Kidney glomerular epithelial cell (primary cell): ENCODE measurements at regions not wholly inside any gene's neighbourhood (a gene's known extent, or its start where the extent isn't known, plus 50 kb on each side); places are given as distances from the start of the nearest gene placed in this dataset.

Source experiments
- DNase-seq: peaks from one replicate; lab custom pipeline; 2025; lab: John Stamatoyannopoulos, UW

DNA sequence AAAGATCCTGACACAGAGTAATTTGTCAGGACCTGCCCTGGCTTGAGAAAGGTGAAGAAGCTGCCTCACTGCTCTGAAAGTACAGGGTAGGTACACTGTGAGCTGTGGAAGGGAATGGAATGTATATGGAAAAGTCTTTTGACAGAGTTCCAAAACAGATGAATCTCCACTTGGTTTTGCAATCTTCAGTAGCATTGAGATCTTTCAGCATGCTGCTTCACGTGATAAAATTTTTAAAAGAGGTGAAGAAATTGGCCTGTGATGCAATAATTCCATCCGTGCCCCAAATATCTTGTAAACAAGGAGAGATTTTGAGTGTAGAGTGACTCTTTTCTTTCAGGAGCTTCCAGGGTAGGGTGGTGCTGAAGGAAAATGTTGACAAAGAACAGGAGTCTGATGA, 123.1 kb downstream of the OSR1 start:
- DNase-seq = no peak

DNA sequence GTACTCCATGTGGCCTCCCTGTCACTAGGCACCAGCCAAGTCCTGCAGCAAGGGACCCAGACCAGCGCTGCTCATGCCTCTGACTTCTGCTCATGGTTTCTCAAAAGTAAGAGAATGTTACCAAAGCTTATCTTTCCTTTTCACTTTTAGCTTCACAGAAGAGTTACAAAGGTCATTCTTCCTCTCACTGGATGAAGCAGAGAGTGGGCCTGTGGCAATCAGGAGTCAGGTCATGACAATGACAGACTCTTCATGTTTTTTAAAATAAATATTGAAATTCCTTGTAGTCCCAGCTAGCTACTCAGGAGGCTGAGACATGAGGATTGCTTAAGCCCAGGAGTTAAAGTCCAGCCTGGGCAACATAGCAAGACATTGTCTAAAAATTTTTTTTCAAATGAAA, 126.1 kb downstream of the OSR1 start:
- DNase-seq = no peak

DNA sequence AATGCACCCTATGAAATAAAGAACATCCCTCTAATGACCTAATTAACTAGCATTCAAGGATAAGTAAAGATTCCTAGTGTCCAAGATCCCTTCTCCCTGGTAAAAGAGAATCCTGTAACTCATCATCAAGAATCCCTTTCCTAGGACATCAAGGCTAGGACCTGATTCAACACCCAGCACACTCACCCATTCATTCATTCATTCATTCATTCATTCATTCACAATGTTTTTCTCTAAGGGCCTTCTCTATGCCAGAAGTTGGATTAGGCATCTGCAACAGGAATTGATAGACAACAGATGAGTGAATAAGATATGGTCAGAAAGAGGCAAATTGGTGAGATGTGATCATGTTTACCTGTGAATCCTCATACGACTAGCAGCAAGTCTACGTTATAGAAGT, 126.8 kb downstream of the OSR1 start:
- no peak for DNase-seq

DNA sequence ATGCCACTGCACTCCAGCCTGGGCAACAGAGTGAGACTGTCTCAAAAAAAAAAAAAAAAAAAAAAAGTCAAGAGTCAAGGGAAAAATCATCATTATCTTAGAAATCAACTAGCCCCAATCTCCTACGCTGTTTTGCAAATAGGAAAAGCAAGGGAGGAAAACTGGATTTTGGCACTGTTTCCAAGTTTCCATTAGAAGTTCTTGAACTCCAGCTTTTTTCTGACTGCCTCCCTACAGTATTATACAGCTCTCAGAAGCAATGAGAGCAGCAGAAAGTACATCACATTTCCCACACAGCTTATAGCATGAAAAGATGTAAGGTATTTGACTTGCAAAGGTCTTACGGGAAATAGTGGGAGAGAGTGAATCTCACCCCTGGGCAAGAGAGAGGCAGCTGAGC, 127.8 kb downstream of the OSR1 start:
- DNase-seq = no peak

- no peak for DNase-seq
Observed at GRCh38 chr2:19228715-19229114, 129.7 kb downstream of the OSR1 start.

GRCh38 chr2:19228181-19228593, 130.2 kb downstream of the OSR1 start:
- no peak for DNase-seq

DNA sequence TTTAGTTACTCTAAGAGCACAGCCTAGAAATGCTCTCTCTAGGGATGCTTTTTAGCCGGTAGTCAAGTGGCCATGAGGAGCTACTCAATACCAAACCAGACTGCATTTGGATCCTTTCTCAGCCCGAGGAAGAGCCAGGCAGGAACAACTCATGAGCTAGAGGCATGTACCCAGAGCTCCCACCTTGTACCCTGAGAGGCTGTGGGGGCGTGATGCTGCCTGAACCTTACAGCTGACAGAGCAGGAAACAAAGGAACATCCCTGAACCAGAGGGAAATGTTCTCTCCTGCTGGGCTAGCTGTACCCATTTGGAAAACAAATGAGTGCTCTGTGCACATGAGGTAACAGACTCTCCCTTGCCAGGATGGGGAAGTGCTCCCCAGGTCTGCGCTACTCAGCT, 131.6 kb downstream of the OSR1 start:
- DNase-seq = no peak

DNA sequence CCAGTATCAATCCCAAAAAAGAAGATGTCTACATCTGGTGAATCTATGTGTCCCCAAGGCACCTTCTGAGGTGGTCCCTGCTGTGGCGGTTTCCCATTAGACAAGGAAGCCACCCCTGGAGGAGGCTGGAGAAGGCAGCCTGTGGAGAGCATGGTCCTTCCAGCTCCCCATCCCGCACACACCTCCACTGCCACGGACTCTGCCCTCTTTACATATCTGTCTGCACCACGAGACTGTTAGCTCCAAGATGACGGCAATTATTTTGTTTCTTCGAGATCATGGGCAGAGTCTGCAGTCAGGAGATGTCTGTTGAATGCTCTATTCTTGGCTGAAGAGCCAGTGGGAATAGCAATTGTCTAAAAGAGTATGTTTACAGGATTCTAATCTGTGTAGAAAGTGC, 132.0 kb downstream of the OSR1 start:
- DNase-seq = no peak

DNA sequence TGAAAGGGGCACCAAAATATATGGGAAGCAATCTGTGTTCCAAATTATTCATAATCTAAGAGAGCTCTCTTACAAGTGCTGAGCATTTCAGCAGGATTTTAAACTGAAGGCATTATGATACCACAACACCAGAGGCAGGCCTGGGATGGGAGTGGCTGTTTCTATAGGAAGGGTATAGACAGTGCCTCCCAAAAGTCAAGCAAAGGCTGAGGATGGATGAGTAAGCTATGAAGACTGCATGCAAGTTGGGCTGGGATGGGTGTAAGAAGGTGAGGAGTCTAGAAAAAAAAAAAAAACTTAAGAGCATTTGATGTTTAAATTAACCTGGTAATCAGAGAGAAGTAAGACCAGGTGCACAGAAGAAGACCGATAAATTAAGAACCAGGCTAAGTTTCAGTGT, 132.5 kb downstream of the OSR1 start:
- no peak for DNase-seq

GRCh38 chr2:19225126-19225525, 133.3 kb downstream of the OSR1 start:
- DNase-seq = no peak

DNA sequence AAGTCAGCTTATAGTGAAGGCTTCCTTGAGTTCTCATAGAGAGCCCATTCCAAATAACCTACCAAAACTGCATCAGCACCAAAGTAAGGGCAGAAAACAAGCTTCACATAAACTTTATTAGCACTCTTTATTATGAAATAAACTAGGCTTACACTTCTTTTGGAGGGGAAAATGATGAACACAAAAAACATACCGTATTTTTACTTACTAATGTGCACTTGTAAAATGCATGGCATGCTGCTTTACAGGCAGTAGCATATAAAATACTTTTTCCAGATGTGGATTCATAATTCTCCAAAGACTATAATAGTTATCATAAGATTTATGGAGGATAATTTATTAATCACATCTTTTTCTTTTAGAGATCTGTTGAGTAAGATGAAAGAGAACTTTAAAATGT, 133.9 kb downstream of the OSR1 start:
- DNase-seq = no peak

GRCh38 chr2:19224011-19224410, 134.4 kb downstream of the OSR1 start:
- DNase-seq = no peak

DNA sequence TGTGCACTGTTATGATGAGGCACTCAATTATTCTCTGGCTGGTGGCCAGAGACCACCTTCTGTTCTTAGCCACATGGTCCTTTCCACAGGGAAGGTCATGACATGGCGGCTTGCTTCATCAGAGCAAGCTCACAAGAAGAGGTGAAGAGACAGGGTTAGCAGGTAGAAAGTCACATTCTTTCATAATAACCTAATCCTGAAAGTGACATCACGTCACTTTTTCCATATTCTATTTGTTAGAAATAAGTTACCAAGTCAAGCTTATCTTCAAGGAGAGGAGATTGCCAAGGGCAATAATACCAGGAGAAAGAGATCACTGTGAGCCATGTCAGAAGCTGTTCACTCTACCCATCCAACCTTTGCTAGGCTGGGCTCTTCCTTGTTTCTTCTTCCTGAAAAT, 139.4 kb downstream of the OSR1 start:
- peak; percentile 17 for DNase-seq

DNA sequence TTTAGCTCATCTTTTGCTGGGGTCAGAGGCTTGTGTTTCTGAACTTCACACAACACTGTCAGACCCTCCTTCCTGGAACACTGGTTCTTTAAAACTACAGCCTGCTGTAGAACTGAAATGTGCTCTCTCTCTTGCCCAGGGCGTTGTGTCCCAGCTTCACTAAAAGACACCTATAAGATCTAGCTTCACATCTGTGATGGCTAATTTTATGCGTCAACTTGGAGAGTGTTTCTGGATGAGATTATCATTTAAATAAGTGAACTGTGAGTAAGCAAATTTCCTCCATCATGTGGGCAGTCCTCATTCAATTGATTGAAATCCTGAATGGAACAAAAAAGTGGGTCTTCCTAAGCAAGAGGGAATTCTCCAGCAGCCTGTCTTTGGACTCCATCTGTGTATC, 140.3 kb downstream of the OSR1 start:
- DNase-seq = no peak

DNA sequence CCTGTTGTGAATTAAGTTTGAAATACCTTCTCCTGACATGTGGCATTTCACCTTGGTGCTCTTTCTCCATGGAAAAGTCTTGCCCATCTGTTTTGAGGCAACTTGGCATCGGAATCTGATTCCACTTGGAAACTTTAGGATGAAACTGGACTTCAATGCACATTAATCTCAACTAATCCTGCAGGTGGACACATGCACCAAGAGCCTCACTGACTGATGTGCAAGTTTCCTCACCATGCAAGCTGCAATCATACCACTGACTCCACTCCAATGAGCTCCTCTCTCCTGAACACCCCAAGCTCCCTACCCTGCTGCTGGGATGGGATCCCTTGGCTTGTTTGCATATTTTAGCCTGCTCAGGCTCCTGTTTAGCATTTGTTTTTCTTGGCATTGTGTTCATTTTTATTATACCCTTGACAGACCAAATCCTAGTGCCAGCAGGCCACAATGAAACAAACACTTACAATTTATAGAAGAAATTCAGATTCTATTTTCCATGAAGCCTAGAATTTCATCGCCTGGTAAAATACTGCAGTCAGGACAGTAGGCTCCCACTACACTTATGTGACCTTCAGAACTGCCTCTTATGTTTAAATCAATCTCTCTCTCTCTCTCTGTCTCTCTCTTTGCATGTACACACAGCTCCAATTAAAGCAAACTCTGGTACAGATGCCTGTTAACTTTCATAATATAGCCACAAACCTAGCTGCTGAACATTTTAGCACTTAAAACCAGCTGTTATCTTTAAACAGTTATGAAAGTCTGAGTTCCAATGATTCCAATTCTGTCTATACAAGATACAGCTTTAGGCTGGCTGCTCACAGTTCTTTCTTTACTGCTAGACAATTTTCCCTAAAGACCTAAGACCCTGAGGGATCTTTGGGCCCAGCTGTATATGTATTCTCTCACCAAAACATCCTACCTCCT, 141.5 kb downstream of the OSR1 start:
- DNase-seq = no peak

DNA sequence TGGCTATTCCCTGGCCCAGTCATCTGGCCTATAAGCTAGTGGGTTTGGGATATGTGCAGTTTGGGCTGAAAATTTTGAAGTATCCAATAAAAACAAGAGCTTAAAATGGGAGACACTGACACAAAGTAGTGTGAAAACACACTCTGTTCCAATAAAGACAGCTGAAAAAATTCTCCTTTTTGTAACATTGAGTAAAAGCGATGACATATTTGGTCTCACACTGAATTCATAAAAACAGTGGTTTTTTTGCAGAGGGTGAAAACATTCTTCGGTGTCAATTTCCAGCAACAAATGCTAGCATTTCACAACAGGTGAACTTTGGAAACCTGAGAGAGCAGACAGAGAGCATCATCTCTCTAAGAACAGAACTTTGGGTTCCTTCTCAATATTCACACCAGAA, 142.2 kb downstream of the OSR1 start:
- no peak for DNase-seq

DNA sequence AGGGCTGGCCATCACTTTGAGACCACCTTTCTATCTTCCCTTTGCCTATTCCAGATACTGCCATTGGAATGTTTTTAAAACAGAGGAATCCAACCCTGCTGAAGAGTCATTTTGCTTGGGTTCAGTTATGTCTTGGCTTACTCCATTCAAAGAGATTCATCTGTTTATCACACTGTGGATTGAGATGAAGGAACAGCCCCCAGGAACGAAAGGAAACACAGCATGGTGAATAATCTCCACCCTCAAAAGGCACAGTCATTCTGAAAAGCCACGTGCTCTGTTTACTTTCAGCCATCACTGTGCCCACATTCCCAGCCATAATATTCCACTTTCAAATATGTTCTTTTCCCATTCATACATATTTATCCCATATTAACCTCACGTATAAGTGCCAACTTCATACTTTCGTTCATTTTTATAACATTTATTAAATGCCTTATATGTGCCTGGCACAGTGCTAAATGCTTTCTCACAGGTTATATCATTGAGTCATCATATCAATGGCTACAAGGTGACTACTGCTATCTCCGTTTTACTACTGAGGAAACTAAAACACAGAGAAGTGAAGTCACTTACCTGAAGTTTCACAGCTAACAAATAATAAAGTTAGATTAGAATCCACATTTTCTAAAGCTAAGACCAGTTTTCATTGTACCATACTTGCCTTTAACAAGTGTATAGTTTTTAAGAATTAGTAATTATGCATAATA, 143.6 kb downstream of the OSR1 start:
- no peak for DNase-seq

- DNase-seq = no peak
Observed at GRCh38 chr2:19209575-19210341, 148.7 kb downstream of the OSR1 start.

DNA sequence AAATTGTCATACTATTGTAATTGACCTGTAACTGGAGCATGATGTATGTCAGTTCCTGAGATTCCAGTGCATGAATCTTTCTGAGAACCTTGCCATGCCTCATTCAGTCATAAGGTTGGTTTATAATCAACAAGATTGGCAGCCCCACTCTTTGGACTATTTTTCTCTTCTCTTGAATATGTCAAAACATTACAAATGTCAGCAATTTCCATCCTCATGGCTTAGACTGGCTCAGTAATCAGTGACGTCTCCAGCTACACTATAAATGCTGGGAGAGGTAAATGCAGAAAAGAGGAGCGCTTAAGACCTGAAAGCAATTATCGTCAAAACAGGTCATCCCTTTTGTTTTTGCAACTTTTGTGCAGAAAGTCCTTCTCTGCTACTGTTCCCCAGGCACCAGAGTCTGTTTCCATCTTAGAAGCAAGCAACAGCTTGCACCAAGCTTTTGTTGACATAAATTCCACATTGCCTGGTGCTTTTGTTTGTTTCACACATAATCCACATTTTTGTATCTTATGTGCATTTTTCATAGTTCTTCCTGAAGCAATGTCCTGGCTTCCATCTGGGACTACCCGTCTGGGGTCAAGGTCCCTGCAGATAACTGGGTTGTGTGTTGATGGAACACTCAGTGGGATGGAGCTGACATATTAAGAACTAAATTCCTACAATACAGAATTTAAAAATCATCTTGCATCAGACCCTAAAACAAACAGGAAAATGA, 149.8 kb downstream of the OSR1 start:
- no peak for DNase-seq

DNA sequence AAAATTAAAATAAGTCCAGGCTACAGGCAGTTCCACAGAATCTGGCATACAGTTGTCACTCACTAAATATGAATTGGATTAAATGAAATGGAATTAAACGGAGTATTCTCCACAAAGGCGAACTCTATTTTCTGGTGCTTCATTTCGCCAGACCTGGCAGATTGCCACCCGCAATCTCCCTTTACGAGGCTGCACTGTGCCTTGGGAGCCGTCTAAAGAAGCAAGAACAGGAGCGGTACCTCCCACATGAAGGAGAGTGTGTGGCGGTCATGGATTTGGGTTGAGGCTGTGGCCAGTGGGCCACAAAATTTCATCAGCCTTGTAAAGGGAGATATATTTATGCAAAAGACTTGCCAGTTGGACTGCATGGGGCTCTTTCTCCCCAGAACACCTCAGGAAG, 151.0 kb downstream of the OSR1 start:
- no peak for DNase-seq

GRCh38 chr2:19205983-19206533, 152.4 kb downstream of the OSR1 start:
- no peak for DNase-seq

DNA sequence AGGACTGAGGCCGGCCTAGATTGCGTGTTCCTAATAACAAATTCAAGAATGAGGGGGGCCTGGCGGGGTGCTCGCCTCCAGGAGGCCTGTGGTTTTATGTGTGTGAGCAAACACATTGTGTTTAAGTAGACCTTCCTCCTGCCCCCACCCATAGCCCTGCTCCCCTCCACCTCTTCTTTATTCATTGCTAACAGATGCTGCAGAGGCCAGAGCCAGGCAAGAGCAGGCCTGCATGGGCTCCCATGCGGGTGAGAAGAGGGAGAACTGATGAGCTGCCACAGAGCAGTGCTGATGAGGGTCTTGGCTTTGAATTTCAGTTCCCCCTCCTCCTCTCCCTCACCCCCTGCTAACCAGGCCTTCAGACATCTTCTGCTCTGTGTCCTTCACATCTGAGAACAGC, 154.6 kb downstream of the OSR1 start:
- DNase-seq = no peak
